Activated CD4-positive, alpha-beta T cell treated with anti-CD3 and anti-CD28 coated beads, Interleukin-2, Interleukin-6, amounts not matched to agents 100 ng/mL and 50 ng/mL, durations not matched to agents 16 hours and 8 hours (primary cell): ENCODE measurements at regions not wholly inside any gene's neighbourhood (a gene's known extent, or its start where the extent isn't known, plus 50 kb on each side); places are given as distances from the start of the nearest gene placed in this dataset.
A peak's percentile ranks its signal among the peaks of the same experiment; 100 is the strongest.

Experiments used
- DNase-seq: peaks from one replicate; pipeline ENCODE4 v3.0.0-alpha.2; 2020

GRCh38 chr20:57908704-57909630, 199.2 kb upstream of the PMEPA1 start:
- DNase-seq, result no peak

- DNase-seq, result no peak
Observed at GRCh38 chr20:57908226-57908625, 198.4 kb upstream of the PMEPA1 start.

- DNase-seq, result no peak
Observed at GRCh38 chr20:57907131-57908000, 197.6 kb upstream of the PMEPA1 start.

- no peak for DNase-seq
Observed at GRCh38 chr20:57905448-57905847, 195.6 kb upstream of the PMEPA1 start.

- DNase-seq, result no peak
Observed at GRCh38 chr20:57904314-57905105, 194.7 kb upstream of the PMEPA1 start.

- DNase-seq, result peak; percentile 1
Observed at GRCh38 chr20:57902473-57902872, 192.7 kb upstream of the PMEPA1 start.

- no peak for DNase-seq
Observed at GRCh38 chr20:57901526-57901925, 191.7 kb upstream of the PMEPA1 start.

GRCh38 chr20:57900226-57900905, 190.6 kb upstream of the PMEPA1 start:
- DNase-seq, result no peak

GRCh38 chr20:57899554-57899953, 189.7 kb upstream of the PMEPA1 start:
- no peak for DNase-seq

- DNase-seq, result no peak
Observed at GRCh38 chr20:57898332-57898731, 188.5 kb upstream of the PMEPA1 start.

- DNase-seq, result no peak
Observed at GRCh38 chr20:57897891-57898290, 188.1 kb upstream of the PMEPA1 start.

- no peak for DNase-seq
Observed at GRCh38 chr20:57897156-57897874, 187.5 kb upstream of the PMEPA1 start.

GRCh38 chr20:57896563-57896962, 186.7 kb upstream of the PMEPA1 start:
- DNase-seq, result no peak

- no peak for DNase-seq
Observed at GRCh38 chr20:57896017-57896416, 186.2 kb upstream of the PMEPA1 start.

- no peak for DNase-seq
Observed at GRCh38 chr20:57895161-57895855, 185.5 kb upstream of the PMEPA1 start.

- no peak for DNase-seq
Observed at GRCh38 chr20:57894522-57894921, 184.7 kb upstream of the PMEPA1 start.

- no peak for DNase-seq
Observed at GRCh38 chr20:57894096-57894495, 184.3 kb upstream of the PMEPA1 start.

GRCh38 chr20:57893366-57893999, 183.7 kb upstream of the PMEPA1 start:
- no peak for DNase-seq

GRCh38 chr20:57892471-57892870, 182.7 kb upstream of the PMEPA1 start:
- DNase-seq, result no peak

- no peak for DNase-seq
Observed at GRCh38 chr20:57891014-57891413, 181.2 kb upstream of the PMEPA1 start.
